B cell (primary cell): ENCODE measurements at regions not wholly inside any gene's neighbourhood (a gene's known extent, or its start where the extent isn't known, plus 50 kb on each side); places are given as distances from the start of the nearest gene placed in this dataset.

Experiments used
- EZH2 ChIP-seq: IDR thresholded peaks from 2 replicates; pipeline ENCODE4 v1.6.1; 2012; ENCODE audit warnings: borderline replicate concordance, low read depth, mild to moderate bottlenecking, moderate library complexity, low read length; ENCODE audit not compliant: insufficient read depth, poor library complexity, severe bottlenecking
- TF ChIP-seq, protein P1 (sequence below): fragments of 200-600 bp; IDR thresholded peaks from one replicate; pipeline ENCODE4 v1.8.0; 2022; ENCODE audit warnings: antibody characterized with exemption, mild to moderate bottlenecking

DNA sequence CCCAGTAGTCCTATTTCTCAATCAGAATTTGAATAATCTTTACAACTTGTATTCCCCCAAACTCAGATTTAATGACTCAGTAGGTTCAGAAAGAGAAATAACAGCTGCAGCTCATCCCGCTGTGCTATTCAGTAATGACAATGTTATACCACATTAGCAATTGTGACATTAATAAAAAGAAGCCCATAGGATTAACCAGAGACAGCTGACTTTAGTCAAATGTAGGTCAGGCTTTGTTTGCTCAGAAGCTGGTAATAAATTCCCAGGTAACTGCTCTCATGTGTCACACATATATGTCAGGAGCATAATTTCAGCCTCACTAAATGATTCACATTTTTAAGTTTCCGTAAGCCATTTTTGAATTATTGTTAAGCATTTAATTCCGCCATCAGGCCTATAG is 222.0 kb upstream of the UBE2E2 start:
- TF ChIP-seq, protein P1, sequence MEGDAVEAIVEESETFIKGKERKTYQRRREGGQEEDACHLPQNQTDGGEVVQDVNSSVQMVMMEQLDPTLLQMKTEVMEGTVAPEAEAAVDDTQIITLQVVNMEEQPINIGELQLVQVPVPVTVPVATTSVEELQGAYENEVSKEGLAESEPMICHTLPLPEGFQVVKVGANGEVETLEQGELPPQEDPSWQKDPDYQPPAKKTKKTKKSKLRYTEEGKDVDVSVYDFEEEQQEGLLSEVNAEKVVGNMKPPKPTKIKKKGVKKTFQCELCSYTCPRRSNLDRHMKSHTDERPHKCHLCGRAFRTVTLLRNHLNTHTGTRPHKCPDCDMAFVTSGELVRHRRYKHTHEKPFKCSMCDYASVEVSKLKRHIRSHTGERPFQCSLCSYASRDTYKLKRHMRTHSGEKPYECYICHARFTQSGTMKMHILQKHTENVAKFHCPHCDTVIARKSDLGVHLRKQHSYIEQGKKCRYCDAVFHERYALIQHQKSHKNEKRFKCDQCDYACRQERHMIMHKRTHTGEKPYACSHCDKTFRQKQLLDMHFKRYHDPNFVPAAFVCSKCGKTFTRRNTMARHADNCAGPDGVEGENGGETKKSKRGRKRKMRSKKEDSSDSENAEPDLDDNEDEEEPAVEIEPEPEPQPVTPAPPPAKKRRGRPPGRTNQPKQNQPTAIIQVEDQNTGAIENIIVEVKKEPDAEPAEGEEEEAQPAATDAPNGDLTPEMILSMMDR = no peak
- TF ChIP-seq EZH2 = no peak
